Mucosa of stomach (tissue), 1 donor: ENCODE measurements at regions not wholly inside any gene's neighbourhood (a gene's known extent, or its start where the extent isn't known, plus 50 kb on each side); places are given as distances from the start of the nearest gene placed in this dataset.

Experiments used
- H3K27me3 ChIP-seq: one replicate; pipeline ENCODE4 v1.7.0; 2013; ENCODE audit warnings: mild to moderate bottlenecking, low read length; ENCODE audit not compliant: control insufficient read depth, insufficient read depth
- H3K36me3 ChIP-seq: one replicate; pipeline ENCODE4 v1.7.0; 2013; ENCODE audit warnings: low read length; ENCODE audit not compliant: control insufficient read depth, insufficient read depth
- H3K4me1 ChIP-seq: one replicate; pipeline ENCODE4 v1.7.0; 2013; ENCODE audit warnings: mild to moderate bottlenecking, low read length; ENCODE audit not compliant: control insufficient read depth, insufficient read depth
- H3K4me3 ChIP-seq: one replicate; pipeline ENCODE4 v1.7.0; 2013; ENCODE audit warnings: low read length
- H3K9ac ChIP-seq: one replicate; pipeline ENCODE4 v1.7.0; 2013; ENCODE audit warnings: mild to moderate bottlenecking, low read length, moderate library complexity
- H3K9me3 ChIP-seq: one replicate; pipeline ENCODE4 v1.7.0; 2013; ENCODE audit warnings: mild to moderate bottlenecking, low read length, moderate library complexity; ENCODE audit not compliant: control insufficient read depth
- donor health status: Pancreatic carcinoma.

- H3K4me1 ChIP-seq, result no peaks in the 10 kb centered on the region
- no peaks in the 10 kb centered on the region for H3K36me3 ChIP-seq
- no peaks in the 10 kb centered on the region for H3K9me3 ChIP-seq
- H3K27me3 ChIP-seq, result no peaks in the 10 kb centered on the region
- H3K9ac ChIP-seq, result no peak overlapping the region
- H3K4me3 ChIP-seq, result no peak overlapping the region
These were observed 171.8 kb upstream of the POM121L12 start for GRCh38 chr7:52863652-52864051.

DNA sequence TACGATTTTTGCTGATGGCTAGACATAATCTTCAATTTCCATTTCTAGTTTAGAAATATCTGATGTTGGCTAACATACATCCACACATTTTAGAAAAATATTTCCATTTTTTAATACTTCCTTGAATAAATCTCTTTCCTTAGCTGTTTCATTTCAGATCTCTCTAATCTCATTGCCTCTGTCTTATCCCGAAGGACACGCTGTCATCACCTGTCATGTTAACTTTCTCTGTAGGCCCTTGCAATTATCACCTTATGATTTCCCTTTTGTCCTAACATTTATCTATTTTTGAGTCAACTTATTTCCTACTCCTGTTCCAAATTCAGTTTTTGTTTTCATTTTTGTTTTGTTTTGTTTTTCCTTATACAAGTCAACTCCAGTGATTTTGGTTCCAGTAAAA is 173.1 kb upstream of the POM121L12 start:
- no peaks in the 10 kb centered on the region for H3K27me3 ChIP-seq
- no peaks in the 10 kb centered on the region for H3K36me3 ChIP-seq
- no peak overlapping the region for H3K4me3 ChIP-seq
- no peaks in the 10 kb centered on the region for H3K4me1 ChIP-seq
- H3K9me3 ChIP-seq, result no peaks in the 10 kb centered on the region
- no peak overlapping the region for H3K9ac ChIP-seq

- Histone ChIP-seq H3K9ac (no peak overlapping the region), H3K36me3 (no peaks in the 10 kb centered on the region), H3K4me3 (no peak overlapping the region), H3K27me3 (no peaks in the 10 kb centered on the region), H3K9me3 (no peaks in the 10 kb centered on the region), H3K4me1 (no peaks in the 10 kb centered on the region)
These were observed 178.1 kb upstream of the POM121L12 start for GRCh38 chr7:52857367-52857766.

DNA sequence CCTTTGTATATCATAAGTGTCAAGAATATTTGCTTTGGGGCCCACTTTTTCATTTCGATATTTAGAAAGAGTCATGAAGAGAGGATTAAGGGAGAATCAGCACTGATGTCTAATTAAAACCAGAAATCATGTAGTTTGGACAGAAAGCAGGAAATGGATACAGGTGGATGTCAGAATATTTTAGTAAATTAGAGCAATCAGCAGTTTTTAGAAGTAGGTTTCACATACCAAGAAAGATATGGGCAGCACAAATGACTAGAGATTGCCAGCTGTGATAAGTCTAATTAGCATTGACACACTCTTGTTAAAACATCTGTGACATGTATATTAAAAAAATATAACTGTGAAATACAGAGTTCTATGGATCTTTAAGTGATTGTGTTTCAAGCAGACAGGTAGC is 180.8 kb upstream of the POM121L12 start:
- no peaks in the 10 kb centered on the region for H3K9me3 ChIP-seq
- H3K4me3 ChIP-seq, result no peak overlapping the region
- H3K27me3 ChIP-seq, result no peaks in the 10 kb centered on the region
- no peaks in the 10 kb centered on the region for H3K36me3 ChIP-seq
- H3K4me1 ChIP-seq, result no peaks in the 10 kb centered on the region
- H3K9ac ChIP-seq, result no peak overlapping the region

- Histone ChIP-seq H3K9ac (no peak overlapping the region), H3K27me3 (no peaks in the 10 kb centered on the region), H3K4me3 (no peak overlapping the region), H3K9me3 (no peaks in the 10 kb centered on the region), H3K4me1 (no peaks in the 10 kb centered on the region), H3K36me3 (no peaks in the 10 kb centered on the region)
These were observed 183.9 kb upstream of the POM121L12 start for GRCh38 chr7:52851547-52851946.

DNA sequence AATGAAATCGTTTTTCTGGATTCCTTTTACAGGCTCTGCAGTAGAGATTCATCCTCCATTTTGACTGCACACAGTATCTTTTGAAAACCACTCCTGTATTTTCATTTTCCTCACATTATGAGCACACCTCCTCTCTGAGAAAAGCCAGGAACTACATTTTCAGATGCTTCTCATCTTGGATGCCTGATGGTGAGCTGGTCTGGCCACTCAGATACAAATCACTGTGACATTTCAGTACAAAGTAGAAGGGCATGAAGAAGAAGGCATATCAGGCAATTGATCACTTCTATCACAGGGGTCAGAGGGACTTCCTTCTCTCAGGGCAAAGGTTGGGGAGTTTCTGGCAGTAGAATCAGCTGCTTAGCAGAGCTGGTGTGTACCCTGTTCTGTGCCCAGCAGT is 192.0 kb upstream of the POM121L12 start:
- Histone ChIP-seq H3K9me3 (no peaks in the 10 kb centered on the region), H3K27me3 (no peaks in the 10 kb centered on the region)

DNA sequence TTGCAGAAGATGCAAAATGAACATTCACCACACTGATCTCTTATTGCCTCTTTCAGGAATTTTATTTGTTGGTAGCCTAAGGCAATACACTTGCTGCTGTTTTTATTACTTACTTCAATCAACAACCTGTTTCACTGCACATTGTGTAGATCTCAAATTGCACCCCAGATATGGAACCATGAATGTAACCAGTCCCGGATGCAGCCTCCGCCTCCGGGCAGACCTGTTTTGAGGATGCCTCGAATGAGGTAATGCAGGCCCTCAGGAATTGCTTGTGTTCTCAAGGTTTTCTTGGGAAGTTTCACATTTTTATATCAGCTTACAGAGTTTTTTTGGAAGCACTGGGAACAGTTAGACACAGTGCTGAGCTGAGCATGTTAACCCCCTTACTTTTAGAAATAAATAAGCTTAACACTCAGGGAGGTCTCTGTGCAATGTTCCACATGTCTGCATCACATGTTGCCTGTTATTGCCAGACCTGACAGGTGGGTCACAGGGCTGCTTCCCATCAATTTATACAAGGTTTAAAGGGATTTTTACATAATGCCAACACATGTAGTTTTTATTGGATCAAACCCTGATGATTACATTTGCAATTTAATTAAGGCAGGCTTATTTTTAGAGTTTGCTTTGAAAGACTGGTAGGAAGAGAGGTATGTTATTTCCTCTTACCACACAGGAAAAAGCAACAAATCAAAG is 193.1 kb upstream of the POM121L12 start:
- Histone ChIP-seq H3K27me3 (no peaks in the 10 kb centered on the region), H3K36me3 (no peaks in the 10 kb centered on the region), H3K9me3 (no peaks in the 10 kb centered on the region), H3K9ac (no peak overlapping the region), H3K4me3 (no peak overlapping the region), H3K4me1 (no peaks in the 10 kb centered on the region)

More for the DNA sequence above, 192.0 kb upstream of the POM121L12 start:
- Histone ChIP-seq H3K4me3 (no peak overlapping the region), H3K9ac (no peak overlapping the region), H3K36me3 (no peaks in the 10 kb centered on the region), H3K4me1 (no peaks in the 10 kb centered on the region)

- no peak overlapping the region for H3K4me3 ChIP-seq
- H3K4me1 ChIP-seq, result no peaks in the 10 kb centered on the region
- H3K36me3 ChIP-seq, result no peaks in the 10 kb centered on the region
- no peaks in the 10 kb centered on the region for H3K9me3 ChIP-seq
- no peaks in the 10 kb centered on the region for H3K27me3 ChIP-seq
- H3K9ac ChIP-seq, result no peak overlapping the region
These were observed 196.4 kb upstream of the POM121L12 start for GRCh38 chr7:52838981-52839411.

GRCh38 chr7:52831321-52831720 is 204.1 kb upstream of the POM121L12 start:
- Histone ChIP-seq H3K36me3 (no peaks in the 10 kb centered on the region), H3K4me3 (no peak overlapping the region), H3K9ac (no peak overlapping the region), H3K4me1 (no peaks in the 10 kb centered on the region), H3K27me3 (no peaks in the 10 kb centered on the region), H3K9me3 (no peaks in the 10 kb centered on the region)

DNA sequence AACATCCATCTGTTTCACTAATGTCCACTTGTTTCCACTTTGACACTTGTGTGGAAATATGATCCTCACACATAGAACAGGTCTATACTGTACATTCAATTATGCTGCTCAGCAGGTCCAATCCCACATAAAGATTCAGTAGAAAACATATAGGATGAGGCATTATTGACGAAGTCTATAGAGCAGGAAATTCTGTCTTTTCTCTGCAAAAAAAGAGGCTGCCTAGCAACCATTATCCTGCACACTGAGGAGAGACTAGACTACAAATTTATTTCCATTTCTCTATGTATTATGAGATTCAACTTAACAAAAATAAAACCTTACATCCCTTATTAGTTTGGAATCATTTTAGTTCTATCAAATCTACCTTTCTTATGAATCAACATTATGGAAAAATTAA is 204.6 kb upstream of the POM121L12 start:
- Histone ChIP-seq H3K27me3 (no peaks in the 10 kb centered on the region), H3K9me3 (no peaks in the 10 kb centered on the region), H3K9ac (no peak overlapping the region), H3K36me3 (no peaks in the 10 kb centered on the region), H3K4me3 (no peak overlapping the region), H3K4me1 (no peaks in the 10 kb centered on the region)

- Histone ChIP-seq H3K36me3 (no peaks in the 10 kb centered on the region), H3K4me3 (no peak overlapping the region), H3K27me3 (no peaks in the 10 kb centered on the region), H3K9ac (no peak overlapping the region), H3K9me3 (peaks cover 2% of the 10 kb centered on the region), H3K4me1 (no peaks in the 10 kb centered on the region)
These were observed 208.7 kb upstream of the POM121L12 start for GRCh38 chr7:52826515-52827265.

GRCh38 chr7:52825611-52826010 is 209.8 kb upstream of the POM121L12 start:
- no peaks in the 10 kb centered on the region for H3K27me3 ChIP-seq
- H3K9me3 ChIP-seq, result peaks cover 5% of the 10 kb centered on the region
- no peaks in the 10 kb centered on the region for H3K4me1 ChIP-seq

More at GRCh38 chr7:52825611-52826010, 209.8 kb upstream of the POM121L12 start:
- no peaks in the 10 kb centered on the region for H3K36me3 ChIP-seq
- no peak overlapping the region for H3K9ac ChIP-seq
- no peak overlapping the region for H3K4me3 ChIP-seq
